Astrocyte of the spinal cord (primary cell): ENCODE measurements at regions not wholly inside any gene's neighbourhood (a gene's known extent, or its start where the extent isn't known, plus 50 kb on each side); places are given as distances from the start of the nearest gene placed in this dataset.

Experiments
- DNase-seq: peaks from one replicate; pipeline ENCODE4 v3.0.0; 2011; ENCODE audit warnings: low read depth, low spot score
- H3K4me3 ChIP-seq: 2 replicates; pipeline ENCODE4 v1.5.1; 2011; ENCODE audit warnings: low read depth, mild to moderate bottlenecking, low read length, moderate library complexity
- CTCF ChIP-seq: IDR thresholded peaks from 2 replicates; pipeline ENCODE4 v1.5.1; 2012; ENCODE audit warnings: low read depth, mild to moderate bottlenecking, low read length, inconsistent platforms
- in situ Hi-C: cut with HindIII; loops from 2 replicates; pipeline ENCODE4 v1.10.0; 2017; ENCODE audit warnings: low sequenced_read_pairs

GRCh38 chr3:135915206-135915605 lies 50.3 kb upstream of the PPP2R3A start:
- no peak for TF ChIP-seq CTCF
- no peak overlapping the region for H3K4me3 ChIP-seq
- DNase-seq, result no peak
- in situ Hi-C loops, result no loop called here
